ENCODE measurements at regions not wholly inside any gene's neighbourhood (a gene's known extent, or its start where the extent isn't known, plus 50 kb on each side); places are given as distances from the start of the nearest gene placed in this dataset.

DNA sequence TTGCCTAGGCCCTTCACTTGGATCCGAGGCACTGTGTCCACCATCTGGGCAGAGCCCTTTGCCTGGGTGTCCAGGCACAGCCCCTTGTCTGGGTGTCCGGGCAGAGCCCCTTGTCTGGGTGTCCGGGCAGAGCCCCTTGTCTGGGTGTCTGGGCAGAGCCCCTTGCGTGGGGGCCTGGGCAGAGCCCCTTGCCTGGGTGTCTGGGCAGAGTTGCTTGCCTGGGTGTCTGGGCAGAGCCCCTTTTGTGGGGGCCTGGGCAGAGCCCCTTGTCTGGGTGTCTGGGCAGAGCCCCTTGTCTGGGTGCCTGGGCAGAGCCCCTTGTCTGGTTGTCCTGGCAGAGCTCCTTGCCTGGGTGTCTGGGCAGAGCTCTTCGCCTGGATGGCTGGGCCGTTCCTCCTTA is 443.4 kb upstream of the CDH4 start:
- H3K4me3 ChIP-seq (ENCODE audit: low read depth, low read length): no peak overlapping the region
- TF ChIP-seq, protein P1, sequence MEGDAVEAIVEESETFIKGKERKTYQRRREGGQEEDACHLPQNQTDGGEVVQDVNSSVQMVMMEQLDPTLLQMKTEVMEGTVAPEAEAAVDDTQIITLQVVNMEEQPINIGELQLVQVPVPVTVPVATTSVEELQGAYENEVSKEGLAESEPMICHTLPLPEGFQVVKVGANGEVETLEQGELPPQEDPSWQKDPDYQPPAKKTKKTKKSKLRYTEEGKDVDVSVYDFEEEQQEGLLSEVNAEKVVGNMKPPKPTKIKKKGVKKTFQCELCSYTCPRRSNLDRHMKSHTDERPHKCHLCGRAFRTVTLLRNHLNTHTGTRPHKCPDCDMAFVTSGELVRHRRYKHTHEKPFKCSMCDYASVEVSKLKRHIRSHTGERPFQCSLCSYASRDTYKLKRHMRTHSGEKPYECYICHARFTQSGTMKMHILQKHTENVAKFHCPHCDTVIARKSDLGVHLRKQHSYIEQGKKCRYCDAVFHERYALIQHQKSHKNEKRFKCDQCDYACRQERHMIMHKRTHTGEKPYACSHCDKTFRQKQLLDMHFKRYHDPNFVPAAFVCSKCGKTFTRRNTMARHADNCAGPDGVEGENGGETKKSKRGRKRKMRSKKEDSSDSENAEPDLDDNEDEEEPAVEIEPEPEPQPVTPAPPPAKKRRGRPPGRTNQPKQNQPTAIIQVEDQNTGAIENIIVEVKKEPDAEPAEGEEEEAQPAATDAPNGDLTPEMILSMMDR (IDR thresholded peaks at IDR 0.05; ENCODE audit: low read depth, low read length): no peak

DNA sequence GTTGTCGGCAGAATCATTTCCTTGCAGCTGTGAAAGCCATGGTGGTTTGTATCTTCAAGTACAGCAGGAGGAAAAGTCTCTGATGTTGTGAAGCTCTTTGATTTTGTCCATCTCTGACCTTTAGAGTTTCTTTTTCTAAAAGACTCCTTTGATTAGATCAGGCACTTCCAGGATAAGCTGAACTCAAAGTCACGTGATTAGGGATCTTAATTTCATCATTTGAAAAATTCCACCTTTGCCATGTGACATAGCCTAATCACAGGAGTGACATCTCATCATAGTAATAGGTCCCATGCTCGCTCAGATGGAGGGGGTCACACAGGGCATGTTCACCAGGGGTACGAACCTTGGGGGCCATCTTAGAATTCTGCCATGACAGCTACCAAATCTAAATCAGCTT is 441.5 kb upstream of the CDH4 start:
- TF ChIP-seq, protein P1 (IDR thresholded peaks at IDR 0.05; ENCODE audit: low read depth, low read length): no peak
- H3K4me3 ChIP-seq (ENCODE audit: low read depth, low read length): no peak overlapping the region

DNA sequence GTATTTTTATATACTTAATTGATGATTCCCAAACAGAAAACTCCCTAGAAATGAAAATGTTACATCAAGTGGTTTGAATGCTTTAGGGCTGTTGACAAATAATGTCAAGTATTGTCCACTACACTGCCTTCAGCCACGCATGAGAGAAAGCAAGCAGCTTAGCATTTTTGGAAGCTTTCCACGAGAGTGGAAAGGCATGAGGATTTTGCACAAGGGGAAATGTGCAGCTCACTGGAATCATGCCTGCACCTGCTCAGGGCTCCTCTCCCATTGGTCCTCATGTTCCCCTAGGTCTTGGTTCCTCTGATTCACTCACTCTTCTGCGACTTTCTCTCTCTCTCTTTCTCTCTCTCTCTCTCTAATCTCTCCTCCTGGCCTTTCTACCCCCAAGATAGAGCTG is 439.5 kb upstream of the CDH4 start:
- H3K4me3 ChIP-seq (ENCODE audit: low read depth, low read length): no peak overlapping the region
- TF ChIP-seq, protein P1 (IDR thresholded peaks at IDR 0.05; ENCODE audit: low read depth, low read length): no peak

DNA sequence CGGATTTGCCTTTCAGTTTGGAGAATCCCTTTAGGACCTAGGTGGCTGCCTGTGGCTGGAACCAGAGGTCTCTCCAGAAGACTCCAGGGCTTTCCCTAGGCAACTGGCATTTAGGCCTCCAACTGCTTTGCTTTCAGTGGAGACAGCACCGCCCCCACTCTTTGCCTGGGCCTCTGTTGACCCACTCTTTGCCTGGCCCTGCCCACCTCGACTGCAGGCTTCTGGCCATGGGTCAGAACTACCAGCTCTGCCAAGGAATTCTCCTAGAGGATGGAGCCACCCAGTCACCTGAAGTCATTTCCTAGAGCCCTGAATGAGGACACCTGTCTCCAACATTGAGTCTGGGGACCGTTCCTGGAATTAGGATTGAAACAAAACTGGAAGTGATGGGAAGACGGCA is 439.0 kb upstream of the CDH4 start:
- no peak overlapping the region for H3K4me3 ChIP-seq (ENCODE audit: low read depth, low read length)
- TF ChIP-seq, protein P1 (IDR thresholded peaks at IDR 0.05; ENCODE audit: low read depth, low read length): no peak

DNA sequence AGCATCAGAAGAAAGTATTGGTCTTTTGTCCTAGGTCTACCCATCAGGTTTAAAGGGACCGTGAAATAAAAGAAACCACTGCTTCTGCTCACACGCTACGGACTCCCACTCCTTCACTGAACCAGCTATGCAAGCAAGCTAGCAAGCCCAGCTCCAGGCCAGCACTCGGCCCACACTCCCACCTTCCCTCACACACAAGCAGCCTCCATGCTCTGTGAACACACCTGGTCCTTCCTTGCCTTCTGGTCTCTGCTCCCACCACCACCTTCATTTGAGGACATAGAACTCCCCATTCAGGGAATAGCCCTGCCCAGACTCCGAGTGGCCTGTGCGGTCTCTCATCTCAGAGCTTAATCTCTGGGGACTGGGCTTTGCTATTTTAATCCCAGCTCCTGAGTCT is 436.4 kb upstream of the CDH4 start:
- TF ChIP-seq, protein P1 (IDR thresholded peaks at IDR 0.05; ENCODE audit: low read depth, low read length): no peak
- H3K4me3 ChIP-seq (ENCODE audit: low read depth, low read length): no peak overlapping the region

DNA sequence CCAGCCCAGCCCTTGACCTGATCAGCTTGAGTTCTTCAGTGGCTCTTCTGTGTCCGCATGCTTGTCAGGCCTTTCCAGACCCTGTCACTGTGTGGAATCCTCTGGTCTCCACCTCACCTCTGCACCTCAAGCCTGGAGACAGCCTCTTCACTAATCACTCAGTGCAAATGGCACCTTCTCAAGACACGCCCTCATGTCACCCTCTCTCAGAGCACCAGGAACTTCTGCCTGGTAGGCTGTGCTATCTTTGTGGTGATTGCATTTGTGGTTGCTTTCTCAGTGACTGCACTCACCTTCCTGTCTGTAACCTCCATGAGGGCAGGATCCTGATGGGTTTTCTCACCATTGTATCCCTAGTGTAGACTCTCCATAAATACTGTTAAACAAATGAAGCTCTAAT is 435.2 kb upstream of the CDH4 start:
- TF ChIP-seq, protein P1 (IDR thresholded peaks at IDR 0.05; ENCODE audit: low read depth, low read length): no peak
- H3K4me3 ChIP-seq (ENCODE audit: low read depth, low read length): no peak overlapping the region

DNA sequence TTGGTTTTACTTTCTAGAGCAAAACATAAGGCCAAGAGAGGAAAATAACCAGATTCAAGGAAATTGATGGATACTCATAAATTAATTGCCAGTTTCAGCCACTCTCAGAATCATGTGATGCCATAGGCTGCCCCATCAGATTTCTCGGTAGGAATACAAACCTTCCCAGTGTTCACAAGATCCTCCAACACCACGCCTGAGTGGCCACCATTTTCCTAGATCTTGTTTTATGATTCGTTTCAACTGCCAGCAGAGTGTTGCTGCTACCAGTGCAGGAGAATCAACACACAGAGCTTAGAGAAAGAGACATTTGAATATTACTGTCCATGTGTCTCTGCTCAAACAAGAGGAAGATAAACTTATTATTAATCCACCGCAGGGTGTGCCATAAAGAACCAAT is 434.2 kb upstream of the CDH4 start:
- TF ChIP-seq, protein P1 (IDR thresholded peaks at IDR 0.05; ENCODE audit: low read depth, low read length): no peak
- no peak overlapping the region for H3K4me3 ChIP-seq (ENCODE audit: low read depth, low read length)
